Suprapubic skin (tissue), 4 donors: ENCODE measurements at regions not wholly inside any gene's neighbourhood (a gene's known extent, or its start where the extent isn't known, plus 50 kb on each side); places are given as distances from the start of the nearest gene placed in this dataset.

Experiments used
- DNase-seq, 2 donors: peaks; one replicate each; pipeline ENCODE4 v3.0.0-alpha.2; 2019; ENCODE audit warnings: low spot score in 2 of 2
- H3K27ac ChIP-seq: fragments of 200-600 bp; sonication (generic); one replicate; pipeline ENCODE4 v1.5.1; 2019
- H3K27me3 ChIP-seq: fragments of 200-600 bp; sonication (generic); one replicate; pipeline ENCODE4 v1.5.1; 2019
- H3K36me3 ChIP-seq: fragments of 200-600 bp; sonication (generic); one replicate; pipeline ENCODE4 v1.5.1; 2019
- H3K4me1 ChIP-seq: fragments of 200-600 bp; sonication (generic); one replicate; pipeline ENCODE4 v1.5.1; 2019
- H3K4me3 ChIP-seq: fragments of 200-600 bp; sonication (generic); one replicate; pipeline ENCODE4 v1.5.1; 2019; ENCODE audit warnings: mild to moderate bottlenecking
- H3K9me3 ChIP-seq: fragments of 200-600 bp; sonication (generic); one replicate; pipeline ENCODE4 v1.5.1; 2019
- EP300 ChIP-seq: sonication (generic); formaldehyde crosslinking; IDR thresholded peaks from one replicate; pipeline ENCODE4 v1.6.1; 2017; ENCODE audit warnings: antibody characterized with exemption
- POLR2A ChIP-seq, 2 donors: fragments of 450-650 bp; IDR thresholded peaks; one replicate each; pipeline ENCODE4 v1.6.1; 2017; ENCODE audit warnings: antibody characterized with exemption in 2 of 2, mild to moderate bottlenecking in 2 of 2, moderate library complexity in 2 of 2
- POLR2AphosphoS5 ChIP-seq, 3 donors: sonication (generic); formaldehyde crosslinking; IDR thresholded peaks; one replicate each; pipeline ENCODE4 v1.6.1; 2017; ENCODE audit warnings: antibody characterized with exemption in 3 of 3
- WGBS: methylation state at CpG from one replicate; pipeline ENCODE4 v1.1.5; 2018; 5-methylcytosine and 5-hydroxymethylcytosine counted together
- TF ChIP-seq, protein P1 (sequence below), 2 donors: fragments of 200-600 bp in 1 of 2; fragments of 450-650 bp in 1 of 2; sonication (generic) in 1 of 2; IDR thresholded peaks; one replicate each; pipeline ENCODE4 v1.5.1; 2016 to 2019; ENCODE audit warnings: antibody characterized with exemption in 2 of 2, mild to moderate bottlenecking in 1 of 2, moderate library complexity in 1 of 2

GRCh38 chr3:28136607-28137216 is 104.7 kb upstream of the CMC1 start:
- H3K27ac ChIP-seq, result no peak overlapping the region
- 93% methylated on average over 2 of the region's 2 CpGs for WGBS
- DNase-seq, result no peak
- no peaks in the 10 kb centered on the region for H3K36me3 ChIP-seq
- no peaks in the 10 kb centered on the region for H3K27me3 ChIP-seq
- H3K9me3 ChIP-seq, result no peaks in the 10 kb centered on the region
- H3K4me3 ChIP-seq, result no peak overlapping the region
- TF ChIP-seq POLR2A (IDR thresholded peaks at IDR 0.05), result no peak
- TF ChIP-seq, protein P1, sequence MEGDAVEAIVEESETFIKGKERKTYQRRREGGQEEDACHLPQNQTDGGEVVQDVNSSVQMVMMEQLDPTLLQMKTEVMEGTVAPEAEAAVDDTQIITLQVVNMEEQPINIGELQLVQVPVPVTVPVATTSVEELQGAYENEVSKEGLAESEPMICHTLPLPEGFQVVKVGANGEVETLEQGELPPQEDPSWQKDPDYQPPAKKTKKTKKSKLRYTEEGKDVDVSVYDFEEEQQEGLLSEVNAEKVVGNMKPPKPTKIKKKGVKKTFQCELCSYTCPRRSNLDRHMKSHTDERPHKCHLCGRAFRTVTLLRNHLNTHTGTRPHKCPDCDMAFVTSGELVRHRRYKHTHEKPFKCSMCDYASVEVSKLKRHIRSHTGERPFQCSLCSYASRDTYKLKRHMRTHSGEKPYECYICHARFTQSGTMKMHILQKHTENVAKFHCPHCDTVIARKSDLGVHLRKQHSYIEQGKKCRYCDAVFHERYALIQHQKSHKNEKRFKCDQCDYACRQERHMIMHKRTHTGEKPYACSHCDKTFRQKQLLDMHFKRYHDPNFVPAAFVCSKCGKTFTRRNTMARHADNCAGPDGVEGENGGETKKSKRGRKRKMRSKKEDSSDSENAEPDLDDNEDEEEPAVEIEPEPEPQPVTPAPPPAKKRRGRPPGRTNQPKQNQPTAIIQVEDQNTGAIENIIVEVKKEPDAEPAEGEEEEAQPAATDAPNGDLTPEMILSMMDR (IDR thresholded peaks at IDR 0.05), result no peak
- no peak for TF ChIP-seq EP300
- no peak for TF ChIP-seq POLR2AphosphoS5 (IDR thresholded peaks at IDR 0.05)
- H3K4me1 ChIP-seq, result no peaks in the 10 kb centered on the region

- Histone ChIP-seq H3K27me3 (no peaks in the 10 kb centered on the region), H3K4me3 (no peak overlapping the region), H3K27ac (no peak overlapping the region), H3K9me3 (no peaks in the 10 kb centered on the region), H3K36me3 (no peaks in the 10 kb centered on the region), H3K4me1 (no peaks in the 10 kb centered on the region)
- DNase-seq, result no peak
- no peak for TF ChIP-seq POLR2A (IDR thresholded peaks at IDR 0.05)
- TF ChIP-seq, protein P1 (IDR thresholded peaks at IDR 0.05), result no peak
- no peak for TF ChIP-seq EP300
- no peak for TF ChIP-seq POLR2AphosphoS5 (IDR thresholded peaks at IDR 0.05)
- WGBS, result 39% methylated on average over 6 of the region's 6 CpGs
Measured at GRCh38 chr3:28138043-28138610, 103.3 kb upstream of the CMC1 start.

- no peak for DNase-seq
- Histone ChIP-seq H3K4me3 (no peak overlapping the region), H3K4me1 (no peaks in the 10 kb centered on the region), H3K36me3 (no peaks in the 10 kb centered on the region), H3K27ac (peak overlapping the region; percentile 39), H3K27me3 (no peaks in the 10 kb centered on the region), H3K9me3 (no peaks in the 10 kb centered on the region)
- WGBS, result 40% methylated on average over 4 of the region's 4 CpGs
- TF ChIP-seq EP300, result no peak
- no peak for TF ChIP-seq POLR2A (IDR thresholded peaks at IDR 0.05)
- peak in 1 of 3 donors; percentile 9 for TF ChIP-seq POLR2AphosphoS5 (IDR thresholded peaks at IDR 0.05)
- TF ChIP-seq, protein P1 (IDR thresholded peaks at IDR 0.05), result no peak
Measured at GRCh38 chr3:28139288-28139687, 102.1 kb upstream of the CMC1 start.

DNA sequence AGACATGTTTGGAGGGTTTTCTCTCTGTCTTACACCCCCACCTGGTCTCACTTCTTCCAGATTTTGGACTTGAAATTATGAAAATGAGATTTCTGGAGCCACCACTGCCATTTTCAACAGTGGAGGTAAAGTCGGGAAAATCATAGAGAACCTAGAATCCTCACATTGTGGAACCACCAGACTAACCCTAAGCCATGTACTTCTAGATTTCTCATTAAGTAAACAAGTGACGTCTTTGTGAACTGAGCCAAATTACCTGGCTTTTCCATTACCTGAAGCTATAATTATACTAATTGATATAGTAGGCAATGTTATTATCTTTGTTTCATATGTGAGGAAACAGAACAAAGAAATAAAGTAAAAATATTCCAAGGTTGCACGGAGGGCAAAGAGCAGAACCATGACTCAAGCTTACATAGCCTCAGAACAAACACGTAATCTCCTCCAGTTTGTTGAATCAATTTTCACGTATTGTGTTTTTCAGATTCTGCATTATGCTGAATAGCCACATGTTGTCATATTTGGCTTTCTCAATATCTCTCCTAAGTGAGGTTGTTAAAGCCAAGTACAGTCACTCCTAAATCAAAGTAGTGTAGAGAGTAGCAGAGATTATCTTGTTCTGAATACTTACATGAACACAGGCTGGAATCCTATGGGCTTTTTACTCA is 101.3 kb upstream of the CMC1 start:
- Histone ChIP-seq H3K4me1 (no peaks in the 10 kb centered on the region), H3K27me3 (no peaks in the 10 kb centered on the region), H3K4me3 (no peak overlapping the region), H3K27ac (peak overlapping the region; percentile 39), H3K9me3 (no peaks in the 10 kb centered on the region), H3K36me3 (no peaks in the 10 kb centered on the region)
- TF ChIP-seq, protein P1 (IDR thresholded peaks at IDR 0.05), result no peak
- TF ChIP-seq EP300 (no peak), POLR2AphosphoS5 (IDR thresholded peaks at IDR 0.05) (no peak), POLR2A (IDR thresholded peaks at IDR 0.05) (no peak)
- WGBS, result 51% methylated on average over 5 of the region's 5 CpGs
- no peak for DNase-seq

- DNase-seq, result no peak
- no peak for TF ChIP-seq POLR2AphosphoS5 (IDR thresholded peaks at IDR 0.05)
- TF ChIP-seq, protein P1 (IDR thresholded peaks at IDR 0.05), result no peak
- TF ChIP-seq POLR2A (IDR thresholded peaks at IDR 0.05), result no peak
- TF ChIP-seq EP300, result no peak
- H3K9me3 ChIP-seq, result no peaks in the 10 kb centered on the region
- no peak overlapping the region for H3K4me3 ChIP-seq
- H3K36me3 ChIP-seq, result no peaks in the 10 kb centered on the region
- WGBS, result 95% methylated on average over 4 of the region's 4 CpGs
- no peak overlapping the region for H3K27ac ChIP-seq
- no peaks in the 10 kb centered on the region for H3K4me1 ChIP-seq
- H3K27me3 ChIP-seq, result no peaks in the 10 kb centered on the region
Measured at GRCh38 chr3:28140664-28141063, 100.8 kb upstream of the CMC1 start.
